Thyroid gland (tissue), 4 donors: ENCODE measurements at regions not wholly inside any gene's neighbourhood (a gene's known extent, or its start where the extent isn't known, plus 50 kb on each side); places are given as distances from the start of the nearest gene placed in this dataset.

Experiments used
- DNase-seq, 2 donors: peaks; one replicate each; pipeline ENCODE4 v3.0.0-alpha.2; 2019
- H3K27ac ChIP-seq, 3 donors: fragments of 200-600 bp; sonication (generic); 1 replicate in 2 of 3; 2 replicates in 1 of 3; pipeline ENCODE4 v1.5.1; 2016 to 2019; ENCODE audit warnings: mild to moderate bottlenecking in 1 of 3, moderate library complexity in 1 of 3
- H3K27me3 ChIP-seq: fragments of 200-600 bp; sonication (generic); one replicate; pipeline ENCODE4 v1.5.1; 2019
- H3K36me3 ChIP-seq, 2 donors: fragments of 200-600 bp; sonication (generic); one replicate each; pipeline ENCODE4 v1.5.1; 2016 to 2019
- H3K4me1 ChIP-seq, 2 donors: fragments of 200-600 bp; sonication (generic); one replicate each; pipeline ENCODE4 v1.5.1; 2017 to 2019
- H3K4me3 ChIP-seq, 3 donors: fragments of 200-600 bp; sonication (generic); replicated peaks in 1 of 3; 1 replicate in 2 of 3; 2 replicates in 1 of 3; pipeline ENCODE4 v1.5.1; 2016; ENCODE audit warnings: mild to moderate bottlenecking in 1 of 3
- H3K9me3 ChIP-seq: fragments of 200-600 bp; sonication (generic); one replicate; pipeline ENCODE4 v1.5.1; 2017
- CTCF ChIP-seq, 6 experiments: fragments of 200-600 bp in 3 of 6; fragments of 450-650 bp in 3 of 6; sonication (generic) in 3 of 6; IDR thresholded peaks; one replicate each; pipeline ENCODE4 v1.5.1; 2016 to 2019; ENCODE audit warnings: antibody characterized with exemption in 6 of 6, mild to moderate bottlenecking in 2 of 6, inconsistent platforms in 1 of 6, moderate library complexity in 1 of 6
- POLR2A ChIP-seq, 2 donors: fragments of 450-650 bp; IDR thresholded peaks; one replicate each; pipeline ENCODE4 v1.6.1; 2017; ENCODE audit warnings: antibody characterized with exemption in 2 of 2, mild to moderate bottlenecking in 2 of 2, moderate library complexity in 1 of 2
- WGBS, 2 donors: methylation state at CpG; one replicate each; pipeline ENCODE4 v1.1.5; 2017; 5-methylcytosine and 5-hydroxymethylcytosine counted together
- intact Hi-C: fragments of 100-400 bp; cut with DNase I; formaldehyde crosslinking; loops from one replicate; pipeline ENCODE4 v1.15.1; 2023

- Histone ChIP-seq H3K36me3 (no peaks in the 10 kb centered on the region), H3K4me3 (no peak overlapping the region), H3K9me3 (no peaks in the 10 kb centered on the region), H3K27me3 (no peaks in the 10 kb centered on the region), H3K4me1 (peaks cover 3% of the 10 kb centered on the region in 2 donors), H3K27ac (no peak overlapping the region)
- WGBS, 2 donors: 97 to 100% methylated on average over 1 of the region's 1 CpG
- TF ChIP-seq POLR2A (IDR thresholded peaks at IDR 0.05): no peak
- no peak for TF ChIP-seq CTCF (IDR thresholded peaks at IDR 0.05)
- DNase-seq: no peak
- intact Hi-C loops: no loop called here
These were observed 292.9 kb downstream of the PTEN start for GRCh38 chr10:88156341-88156740.

- intact Hi-C loops: no loop called here
- Histone ChIP-seq H3K36me3 (no peaks in the 10 kb centered on the region), H3K27me3 (no peaks in the 10 kb centered on the region), H3K27ac (peak overlapping the region in 2 of 3 donors; percentile 53 to 61), H3K4me1 (peaks cover 0 to 3% of the 10 kb centered on the region in 2 donors), H3K4me3 (no peak overlapping the region), H3K9me3 (no peaks in the 10 kb centered on the region)
- WGBS, 2 donors: 63% methylated on average over 2 of the region's 2 CpGs
- DNase-seq: no peak
- no peak for TF ChIP-seq POLR2A (IDR thresholded peaks at IDR 0.05)
- TF ChIP-seq CTCF (IDR thresholded peaks at IDR 0.05): no peak
These were observed 294.6 kb downstream of the PTEN start for GRCh38 chr10:88157981-88158465.

- TF ChIP-seq POLR2A (IDR thresholded peaks at IDR 0.05) (no peak), CTCF (IDR thresholded peaks at IDR 0.05) (no peak)
- WGBS, 2 donors: 77 to 81% methylated on average over 3 of the region's 3 CpGs
These were observed 295.2 kb downstream of the PTEN start for GRCh38 chr10:88158526-88159122.

GRCh38 chr10:88159127-88159829 lies 295.9 kb downstream of the PTEN start:
- TF ChIP-seq CTCF (IDR thresholded peaks at IDR 0.05): no peak
- no peak for TF ChIP-seq POLR2A (IDR thresholded peaks at IDR 0.05)
- intact Hi-C loops: no loop called here
- WGBS, 2 donors: 57% methylated on average over 3 of the region's 3 CpGs

More at GRCh38 chr10:88158526-88159122, 295.2 kb downstream of the PTEN start:
- Histone ChIP-seq H3K4me3 (no peak overlapping the region), H3K4me1 (peaks cover 0 to 3% of the 10 kb centered on the region in 2 donors), H3K27ac (peak overlapping the region in 1 of 3 donors; percentile 61), H3K36me3 (no peaks in the 10 kb centered on the region), H3K27me3 (no peaks in the 10 kb centered on the region), H3K9me3 (no peaks in the 10 kb centered on the region)
- no peak for DNase-seq
- intact Hi-C loops: no loop called here

GRCh38 chr10:88161070-88161469 lies 297.6 kb downstream of the PTEN start:
- no peak overlapping the region for H3K4me3 ChIP-seq
- H3K27me3 ChIP-seq: no peaks in the 10 kb centered on the region
- H3K27ac ChIP-seq: no peak overlapping the region
- H3K36me3 ChIP-seq: no peaks in the 10 kb centered on the region
- no peak for DNase-seq
- peaks cover 0 to 3% of the 10 kb centered on the region in 2 donors for H3K4me1 ChIP-seq
- no peaks in the 10 kb centered on the region for H3K9me3 ChIP-seq
- TF ChIP-seq CTCF (IDR thresholded peaks at IDR 0.05) (no peak), POLR2A (IDR thresholded peaks at IDR 0.05) (no peak)
- intact Hi-C loops: no loop called here

More at GRCh38 chr10:88159127-88159829, 295.9 kb downstream of the PTEN start:
- H3K36me3 ChIP-seq: no peaks in the 10 kb centered on the region
- H3K27ac ChIP-seq: peak overlapping the region in 1 of 3 donors; percentile 61
- no peaks in the 10 kb centered on the region for H3K9me3 ChIP-seq
- peaks cover 0 to 3% of the 10 kb centered on the region in 2 donors for H3K4me1 ChIP-seq
- no peak overlapping the region for H3K4me3 ChIP-seq
- no peaks in the 10 kb centered on the region for H3K27me3 ChIP-seq
- no peak for DNase-seq
